Pancreas (tissue), 10 donors: ENCODE measurements at regions not wholly inside any gene's neighbourhood (a gene's known extent, or its start where the extent isn't known, plus 50 kb on each side); places are given as distances from the start of the nearest gene placed in this dataset.

ENCODE experiments used
- ATAC-seq, 4 donors: fragments of 200-7000 bp; cut with Tn5 transposase; one replicate each; pipeline versions ENCODE4 v1.8.0 to v1.9.1; 2020; ENCODE audit warnings: mild to moderate bottlenecking in 4 of 4, moderate library complexity in 4 of 4
- DNase-seq, 6 donors: peaks; one replicate each; pipeline ENCODE4 v3.0.0-alpha.2; 2020
- FAIRE-seq: peaks from 2 replicates; lab custom pipeline; 2012; peaks lifted over from hg19 to GRCh38; lab: Jason Lieb, UNC
- H3K27ac ChIP-seq, 4 donors: fragments of 200-600 bp; sonication (generic); 1 replicate in 3 of 4; 2 replicates in 1 of 4; pipeline versions ENCODE4 v1.5.0 to v1.8.0; 2020
- H3K27me3 ChIP-seq, 4 donors: fragments of 200-600 bp; one replicate each; pipeline ENCODE4 v1.8.0; 2021
- H3K36me3 ChIP-seq, 3 donors: fragments of 200-600 bp; sonication (generic) in 1 of 3; one replicate each; pipeline versions ENCODE4 v1.5.0 to v1.8.0; 2020 to 2021
- H3K4me1 ChIP-seq, 3 donors: fragments of 200-600 bp; one replicate each; pipeline ENCODE4 v1.8.0; 2021
- H3K4me3 ChIP-seq, 4 donors: fragments of 200-600 bp; sonication (generic) in 2 of 4; one replicate each; pipeline versions ENCODE4 v1.5.0 to v1.8.0; 2020 to 2021
- H3K9me3 ChIP-seq, 4 donors: fragments of 200-600 bp; one replicate each; pipeline ENCODE4 v1.8.0; 2021
- WGBS, 2 donors: extraction: QIAGEN DNeasy Blood & Tissue Kit; methylation state at CpG; one replicate each; pipeline ENCODE4 v1.1.7; 2013; 5-methylcytosine and 5-hydroxymethylcytosine counted together
- intact Hi-C, 3 donors: fragments of 100-400 bp; cut with DNase I; formaldehyde crosslinking; loops; one replicate each; pipeline versions ENCODE4 v1.11.1 to v1.14.2; 2022
- TF ChIP-seq, protein P1 (sequence below), 4 donors: fragments of 200-600 bp; sonication (generic) in 3 of 4; IDR thresholded peaks; one replicate each; pipeline versions ENCODE4 v1.5.0 to v1.8.0; 2021; ENCODE audit warnings: antibody characterized with exemption in 4 of 4
- donor health status: healthy with polysubstance abuse.
- donor health status: DM: no; HTN: no; CAD: no; lungs with moderate emphysema.
- donor health status: DM: no; HTN: no; CAD: no.
- donor health status: control.
- donor health status: control.
- donor health status: Bipolar disorder and iron deficiency.
- donor health status: DM: yes; HTN: yes; CAD: no.
- donor health status: DM: no; HTN: no; CAD: no.
- donor health status: DM: no; HTN: no; CAD: no.
- donor health status: DM: yes; HTN: yes; CAD: no.

- no peak overlapping the region for H3K27ac ChIP-seq
- no peaks in the 10 kb centered on the region for H3K9me3 ChIP-seq
- TF ChIP-seq, protein P1, sequence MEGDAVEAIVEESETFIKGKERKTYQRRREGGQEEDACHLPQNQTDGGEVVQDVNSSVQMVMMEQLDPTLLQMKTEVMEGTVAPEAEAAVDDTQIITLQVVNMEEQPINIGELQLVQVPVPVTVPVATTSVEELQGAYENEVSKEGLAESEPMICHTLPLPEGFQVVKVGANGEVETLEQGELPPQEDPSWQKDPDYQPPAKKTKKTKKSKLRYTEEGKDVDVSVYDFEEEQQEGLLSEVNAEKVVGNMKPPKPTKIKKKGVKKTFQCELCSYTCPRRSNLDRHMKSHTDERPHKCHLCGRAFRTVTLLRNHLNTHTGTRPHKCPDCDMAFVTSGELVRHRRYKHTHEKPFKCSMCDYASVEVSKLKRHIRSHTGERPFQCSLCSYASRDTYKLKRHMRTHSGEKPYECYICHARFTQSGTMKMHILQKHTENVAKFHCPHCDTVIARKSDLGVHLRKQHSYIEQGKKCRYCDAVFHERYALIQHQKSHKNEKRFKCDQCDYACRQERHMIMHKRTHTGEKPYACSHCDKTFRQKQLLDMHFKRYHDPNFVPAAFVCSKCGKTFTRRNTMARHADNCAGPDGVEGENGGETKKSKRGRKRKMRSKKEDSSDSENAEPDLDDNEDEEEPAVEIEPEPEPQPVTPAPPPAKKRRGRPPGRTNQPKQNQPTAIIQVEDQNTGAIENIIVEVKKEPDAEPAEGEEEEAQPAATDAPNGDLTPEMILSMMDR (IDR thresholded peaks at IDR 0.05): no peak
- no peak for FAIRE-seq
- H3K4me1 ChIP-seq: no peaks in the 10 kb centered on the region
- no peaks in the 10 kb centered on the region for H3K36me3 ChIP-seq
- intact Hi-C loops: no loop called here
- DNase-seq: no peak
- 61 to 74% methylated on average over 2 of the region's 2 CpGs for WGBS, 2 donors
- no peaks in the 10 kb centered on the region for H3K27me3 ChIP-seq
- no peak for ATAC-seq
- no peak overlapping the region for H3K4me3 ChIP-seq
Measured at GRCh38 chr15:39100106-39100660, 480.7 kb upstream of the THBS1 start.

GRCh38 chr15:39102431-39102830, 478.4 kb upstream of the THBS1 start:
- Histone ChIP-seq H3K4me1 (no peaks in the 10 kb centered on the region), H3K27ac (no peak overlapping the region), H3K27me3 (no peaks in the 10 kb centered on the region), H3K9me3 (no peaks in the 10 kb centered on the region), H3K4me3 (no peak overlapping the region), H3K36me3 (no peaks in the 10 kb centered on the region)
- intact Hi-C loops: no loop called here
- TF ChIP-seq, protein P1 (IDR thresholded peaks at IDR 0.05): no peak
- WGBS, 2 donors: 95 to 100% methylated on average over 1 of the region's 1 CpG
- FAIRE-seq: no peak
- no peak for DNase-seq
- ATAC-seq: no peak

GRCh38 chr15:39106950-39107349, 473.9 kb upstream of the THBS1 start:
- Histone ChIP-seq H3K27me3 (no peaks in the 10 kb centered on the region), H3K27ac (no peak overlapping the region), H3K9me3 (no peaks in the 10 kb centered on the region), H3K4me1 (no peaks in the 10 kb centered on the region), H3K36me3 (no peaks in the 10 kb centered on the region), H3K4me3 (no peak overlapping the region)
- no peak for FAIRE-seq
- no peak for DNase-seq
- ATAC-seq: no peak
- intact Hi-C loops: no loop called here
- TF ChIP-seq, protein P1 (IDR thresholded peaks at IDR 0.05): no peak
- WGBS, 2 donors: 92% methylated on average over 5 of the region's 5 CpGs

GRCh38 chr15:39108021-39108420, 472.9 kb upstream of the THBS1 start:
- intact Hi-C loops: no loop called here
- Histone ChIP-seq H3K4me1 (no peaks in the 10 kb centered on the region), H3K9me3 (no peaks in the 10 kb centered on the region), H3K27ac (no peak overlapping the region), H3K36me3 (no peaks in the 10 kb centered on the region), H3K27me3 (no peaks in the 10 kb centered on the region), H3K4me3 (no peak overlapping the region)
- TF ChIP-seq, protein P1 (IDR thresholded peaks at IDR 0.05): no peak
- DNase-seq (no peak), FAIRE-seq (no peak), ATAC-seq (no peak)

DNA sequence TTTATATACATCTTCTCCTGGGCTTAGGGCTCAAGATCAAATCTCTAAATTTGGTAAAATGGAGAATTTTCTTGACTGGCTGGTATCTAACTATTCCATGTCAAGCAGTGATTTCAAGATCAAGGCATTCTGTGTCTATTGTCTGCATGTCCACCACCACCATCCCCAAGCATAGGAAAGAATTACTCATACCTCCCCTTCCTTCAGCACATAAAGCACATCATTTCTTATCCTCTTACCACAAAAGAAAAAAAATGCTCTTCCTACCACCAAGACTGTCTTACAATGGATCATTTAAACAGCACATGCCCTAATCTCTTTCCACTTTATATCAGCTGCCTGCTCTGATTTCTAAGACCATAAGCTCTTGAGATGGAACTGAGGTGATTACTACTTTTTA, 470.5 kb upstream of the THBS1 start:
- Histone ChIP-seq H3K4me1 (no peaks in the 10 kb centered on the region), H3K9me3 (no peaks in the 10 kb centered on the region), H3K4me3 (no peak overlapping the region), H3K36me3 (no peaks in the 10 kb centered on the region), H3K27ac (no peak overlapping the region), H3K27me3 (no peaks in the 10 kb centered on the region)
- intact Hi-C loops: no loop called here
- TF ChIP-seq, protein P1 (IDR thresholded peaks at IDR 0.05): no peak
- ATAC-seq (no peak), DNase-seq (no peak), FAIRE-seq (no peak)
